ENCODE measurements at regions not wholly inside any gene's neighbourhood (a gene's known extent, or its start where the extent isn't known, plus 50 kb on each side); places are given as distances from the start of the nearest gene placed in this dataset.

DNA sequence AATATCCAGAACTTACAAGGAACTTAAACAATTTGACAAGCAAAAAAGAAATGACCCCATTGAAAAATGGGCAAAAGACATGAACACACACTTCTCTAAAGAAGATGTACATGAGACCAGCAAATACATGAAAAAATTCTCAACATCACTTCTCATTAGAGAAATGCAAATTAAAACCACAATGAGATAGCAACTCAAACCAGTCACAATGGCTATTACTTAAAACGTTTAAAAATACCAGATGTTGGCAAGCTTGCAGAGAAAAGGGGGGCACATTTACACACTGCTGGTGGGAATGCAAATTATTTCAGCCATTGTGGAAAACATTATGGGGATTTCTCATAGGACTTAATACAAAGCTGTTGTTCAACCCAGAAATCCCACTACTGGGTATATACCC, 1634.0 kb downstream of the NCAM2 start:
- TF ChIP-seq CTCF (IDR thresholded peaks at IDR 0.05) (no peak), POLR2A (IDR thresholded peaks at IDR 0.05) (no peak)

Data from uterus (tissue), 2 donors.